Endothelial cell of umbilical vein (primary cell): ENCODE measurements at regions not wholly inside any gene's neighbourhood (a gene's known extent, or its start where the extent isn't known, plus 50 kb on each side); places are given as distances from the start of the nearest gene placed in this dataset.

ENCODE experiments used
- CTCF ChIP-seq, 2 donors: IDR thresholded peaks; 1 replicate in 1 of 2; 2 replicates in 1 of 2; pipeline ENCODE4 v1.5.1; 2011; ENCODE audit warnings: low read length in 2 of 2, mild to moderate bottlenecking in 2 of 2, moderate library complexity in 2 of 2, control low read depth in 1 of 2, inconsistent platforms in 1 of 2, low read depth in 1 of 2; ENCODE audit not compliant: insufficient read depth in 1 of 2; ENCODE audit errors: extremely low read depth in 1 of 2
- EZH2 ChIP-seq: IDR thresholded peaks from 2 replicates; pipeline ENCODE4 v1.6.1; 2012; ENCODE audit warnings: borderline replicate concordance, low read depth, mild to moderate bottlenecking, moderate library complexity, low read length, inconsistent platforms; ENCODE audit not compliant: severe bottlenecking
- MAX ChIP-seq: IDR thresholded peaks from 2 replicates; pipeline ENCODE4 v1.6.1; 2011; ENCODE audit not compliant: insufficient read depth, insufficient read length

- no peak for TF ChIP-seq MAX
- no peak for TF ChIP-seq CTCF (IDR thresholded peaks at IDR 0.05; ENCODE audit: extremely low read depth in 1 of 2, insufficient read depth in 1 of 2, low read depth in 1 of 2, low read length in 2 of 2)
- TF ChIP-seq EZH2: no peak
Observed at GRCh38 chr10:130240409-130240808, 104.2 kb downstream of the GLRX3 start.
